GM04504 (cell line): ENCODE measurements at regions not wholly inside any gene's neighbourhood (a gene's known extent, or its start where the extent isn't known, plus 50 kb on each side); places are given as distances from the start of the nearest gene placed in this dataset.

ENCODE experiments used
- DNase-seq: peaks from one replicate; pipeline ENCODE4 v3.0.0-alpha.2; 2012; ENCODE audit warnings: low read depth

GRCh38 chr18:70457788-70458187 lies 168.9 kb downstream of the SOCS6 start:
- no peak for DNase-seq

DNA sequence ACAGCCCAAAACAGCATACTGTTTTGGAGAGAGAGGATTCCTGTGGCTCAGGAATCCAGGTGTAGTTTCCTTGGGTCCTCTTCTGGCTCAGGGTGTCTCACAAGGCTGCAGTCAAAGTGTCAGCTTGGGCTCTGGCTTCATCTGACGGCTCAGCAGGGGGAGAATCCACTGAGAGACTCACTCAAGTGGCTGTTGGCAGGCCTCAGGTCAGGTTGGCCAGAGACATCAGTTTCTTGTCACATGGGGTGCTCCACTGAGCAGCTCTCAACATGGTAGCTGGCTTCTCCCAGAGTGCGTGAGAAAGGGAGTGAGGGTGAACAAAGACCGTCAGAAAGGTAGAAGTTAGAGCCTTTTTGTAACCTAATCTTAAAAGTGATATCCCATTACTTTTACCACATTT lies 168.4 kb downstream of the SOCS6 start:
- DNase-seq: no peak

DNA sequence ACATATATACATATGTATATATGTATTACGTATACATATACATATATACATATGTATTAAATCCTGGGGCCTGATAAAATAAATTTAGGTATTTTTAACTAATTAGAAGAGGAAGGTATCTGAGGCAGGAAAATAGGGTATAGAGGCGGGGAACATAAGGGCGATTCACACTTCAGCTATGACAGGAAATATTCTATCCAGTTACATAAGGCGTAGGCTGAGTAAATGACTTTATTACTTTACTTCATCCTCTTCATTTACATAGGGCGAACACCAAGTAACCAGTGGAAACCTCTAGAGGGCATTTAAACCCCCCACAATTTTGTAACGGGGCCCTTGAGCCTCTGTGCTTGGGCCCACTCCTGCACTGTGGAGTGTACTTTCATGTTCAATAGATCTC lies 167.5 kb downstream of the SOCS6 start:
- no peak for DNase-seq

DNA sequence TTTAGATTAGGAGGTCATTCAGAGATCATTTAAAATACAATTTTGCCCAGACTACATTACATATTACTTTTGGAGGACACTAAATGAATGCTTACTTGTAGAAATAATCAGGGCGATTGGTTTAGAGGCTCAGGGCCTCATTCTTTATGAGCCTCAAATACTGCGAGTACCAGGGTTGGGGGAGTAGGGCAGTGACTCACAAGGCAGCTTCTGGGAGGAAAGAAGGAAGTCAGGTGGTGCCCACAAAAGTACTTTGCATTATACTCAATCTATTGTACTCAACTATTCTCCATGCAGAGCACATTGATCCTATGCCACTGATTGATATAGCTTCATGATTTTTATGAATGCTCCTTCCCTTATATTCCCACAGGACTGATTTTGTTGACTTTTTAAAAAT lies 166.9 kb downstream of the SOCS6 start:
- DNase-seq: no peak

DNA sequence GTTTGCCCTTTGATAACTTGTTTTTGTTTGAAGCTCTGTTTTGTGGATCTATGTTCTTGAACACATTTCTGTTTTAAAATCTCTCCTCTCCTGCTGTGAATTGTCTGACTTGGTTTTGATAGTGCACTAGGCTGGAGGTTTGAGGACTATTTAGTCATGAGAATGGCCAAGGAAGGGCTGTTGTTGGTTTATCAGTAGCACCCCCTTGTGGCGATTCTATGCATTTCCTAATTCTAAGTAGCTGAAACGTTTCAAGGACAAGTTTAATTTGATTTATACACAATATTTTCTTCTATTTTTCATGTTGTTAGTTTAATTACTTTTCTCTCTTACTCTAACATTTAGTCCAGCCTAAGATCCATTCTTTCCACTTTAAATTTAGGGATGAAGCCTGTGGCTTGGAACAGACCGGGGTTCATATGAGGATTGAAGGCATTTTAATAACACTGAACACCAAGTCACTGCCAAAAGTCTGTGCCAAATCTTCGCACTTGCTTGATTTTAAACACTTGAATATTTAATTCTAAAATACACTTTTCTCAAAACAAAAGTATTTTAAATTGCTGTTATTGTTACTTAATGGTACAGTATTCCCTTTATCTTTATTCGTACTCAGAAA lies 166.0 kb downstream of the SOCS6 start:
- DNase-seq: peak; percentile 38

DNA sequence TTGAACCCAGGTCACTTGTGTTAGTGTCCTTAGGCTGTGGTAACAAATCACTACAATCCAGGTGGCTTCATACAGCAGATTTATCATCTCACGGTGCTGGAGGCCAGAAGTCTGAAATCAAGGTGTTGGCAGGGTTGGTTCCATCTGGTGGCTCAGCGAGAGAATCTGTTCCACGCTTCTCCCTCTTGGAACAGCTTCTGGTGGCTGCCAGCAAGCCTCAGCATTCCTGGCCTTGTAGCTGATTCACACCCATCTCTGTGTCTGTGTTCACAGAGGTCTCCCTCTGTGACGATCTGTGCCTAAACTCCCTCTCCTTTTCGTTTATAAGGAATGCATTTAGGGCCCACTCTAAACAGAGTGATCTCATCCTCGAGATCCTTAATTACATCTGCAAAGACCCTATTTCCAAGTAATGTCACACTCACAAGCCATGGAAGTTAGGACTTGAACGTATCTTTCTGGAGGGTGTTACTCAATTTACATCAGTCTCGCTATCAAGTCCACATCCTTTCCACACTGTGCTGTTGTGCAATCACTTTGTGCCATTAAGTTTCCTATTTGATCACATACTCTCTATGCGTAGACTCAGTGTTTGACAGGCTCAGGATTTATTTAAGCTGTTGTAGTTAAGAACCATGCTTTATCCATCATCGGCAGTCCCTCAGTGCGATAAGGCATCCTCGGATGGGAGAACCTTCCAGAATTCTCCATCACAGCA lies 164.4 kb downstream of the SOCS6 start:
- DNase-seq: no peak

GRCh38 chr18:70452501-70452900 lies 163.7 kb downstream of the SOCS6 start:
- DNase-seq: no peak

- DNase-seq: no peak
These were observed 161.8 kb downstream of the SOCS6 start for GRCh38 chr18:70450426-70451253.

GRCh38 chr18:70448588-70448987 lies 159.7 kb downstream of the SOCS6 start:
- no peak for DNase-seq

GRCh38 chr18:70446063-70446462 lies 157.2 kb downstream of the SOCS6 start:
- no peak for DNase-seq

DNA sequence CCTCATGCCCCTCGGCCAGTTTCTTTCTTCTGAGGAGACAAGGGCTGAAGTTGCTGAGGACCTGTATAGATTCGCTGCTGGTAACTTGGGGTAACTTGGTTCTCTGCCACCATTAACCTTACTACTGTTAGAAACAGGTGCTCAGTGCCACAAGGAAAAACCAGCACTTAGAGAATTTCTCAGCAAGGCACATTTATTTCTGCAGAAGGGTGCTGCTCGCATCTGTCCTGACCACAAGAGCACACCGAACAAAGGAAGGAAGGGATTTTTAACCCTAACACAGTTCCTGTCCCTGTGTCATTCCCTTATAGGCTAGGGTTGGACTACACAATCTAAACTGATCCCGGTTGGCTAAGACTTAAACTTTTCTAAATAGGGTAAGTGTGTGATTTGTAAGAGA lies 154.1 kb downstream of the SOCS6 start:
- no peak for DNase-seq

GRCh38 chr18:70432804-70433400 lies 144.1 kb downstream of the SOCS6 start:
- DNase-seq: no peak

DNA sequence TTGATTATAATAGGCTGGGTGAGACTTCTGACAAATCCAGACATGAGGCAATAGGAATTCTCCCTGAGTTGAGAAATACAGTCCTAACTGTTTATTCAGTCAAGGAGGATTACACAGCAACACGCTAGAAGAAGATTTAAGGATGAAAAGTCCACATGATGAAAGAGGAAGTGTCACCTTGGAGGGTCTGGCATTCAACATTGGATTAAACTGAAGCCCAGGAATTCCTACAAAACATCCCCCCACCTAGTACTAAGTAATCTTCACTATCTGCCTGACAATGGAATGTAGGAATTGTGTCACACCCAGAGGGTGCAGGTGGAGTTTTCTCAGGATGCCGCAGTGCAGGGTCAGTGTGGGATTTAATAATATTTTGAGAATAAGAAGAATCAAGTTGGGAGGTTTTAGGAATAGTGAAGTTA lies 142.4 kb downstream of the SOCS6 start:
- DNase-seq: no peak

DNA sequence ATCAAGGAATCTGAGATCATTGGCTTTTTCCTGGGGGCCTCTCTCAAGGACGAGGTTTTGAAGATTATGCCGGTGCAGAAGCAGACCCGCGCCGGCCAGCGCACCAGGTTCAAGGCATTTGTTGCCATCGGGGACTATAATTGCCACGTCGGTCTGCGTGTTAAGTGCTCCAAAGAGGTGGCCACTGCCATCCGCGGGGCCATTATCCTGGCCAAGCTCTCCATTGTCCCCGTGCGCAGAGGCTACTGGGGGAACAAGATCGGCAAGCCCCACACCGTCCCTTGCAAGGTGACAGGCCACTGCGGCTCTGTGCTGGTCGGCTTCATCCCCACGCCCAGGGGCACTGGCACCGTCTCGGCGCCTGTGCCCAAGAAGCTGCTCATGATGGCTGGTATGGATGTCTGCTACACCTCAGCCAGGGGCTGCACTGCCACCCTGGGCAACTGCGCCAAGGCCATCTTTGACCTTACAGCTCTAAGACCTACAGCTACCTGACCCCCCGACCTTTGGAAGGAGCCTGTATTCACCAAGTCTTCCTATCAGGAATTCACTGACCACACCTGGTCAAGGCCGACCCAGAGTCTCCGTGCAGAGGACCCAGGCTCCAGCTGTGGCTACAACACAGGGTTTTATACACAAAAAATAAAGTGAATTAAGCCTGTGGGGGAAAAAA lies 141.8 kb downstream of the SOCS6 start:
- no peak for DNase-seq

GRCh38 chr18:70429847-70430500 lies 141.1 kb downstream of the SOCS6 start:
- no peak for DNase-seq

- no peak for DNase-seq
These were observed 139.6 kb downstream of the SOCS6 start for GRCh38 chr18:70428439-70428838.

DNA sequence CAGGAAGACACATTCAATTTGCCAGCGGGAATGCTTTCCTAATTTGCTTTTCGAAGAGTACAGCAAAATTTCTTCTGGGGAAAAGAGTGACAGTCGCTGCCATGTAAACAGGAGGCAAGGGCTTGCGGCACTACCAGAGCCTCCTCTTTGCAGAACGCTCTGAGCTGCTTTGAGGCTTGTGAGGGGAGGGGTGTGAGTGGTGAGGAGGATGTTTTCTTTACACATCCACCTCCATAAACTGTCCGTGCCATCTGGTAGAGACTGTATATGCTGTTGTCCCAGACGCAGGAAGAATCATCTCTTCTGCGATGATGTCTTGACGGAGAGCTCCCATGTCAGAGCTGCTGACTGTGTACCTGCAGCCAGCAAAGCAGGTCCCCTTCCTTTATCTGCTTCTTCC lies 138.0 kb downstream of the SOCS6 start:
- DNase-seq: no peak

DNA sequence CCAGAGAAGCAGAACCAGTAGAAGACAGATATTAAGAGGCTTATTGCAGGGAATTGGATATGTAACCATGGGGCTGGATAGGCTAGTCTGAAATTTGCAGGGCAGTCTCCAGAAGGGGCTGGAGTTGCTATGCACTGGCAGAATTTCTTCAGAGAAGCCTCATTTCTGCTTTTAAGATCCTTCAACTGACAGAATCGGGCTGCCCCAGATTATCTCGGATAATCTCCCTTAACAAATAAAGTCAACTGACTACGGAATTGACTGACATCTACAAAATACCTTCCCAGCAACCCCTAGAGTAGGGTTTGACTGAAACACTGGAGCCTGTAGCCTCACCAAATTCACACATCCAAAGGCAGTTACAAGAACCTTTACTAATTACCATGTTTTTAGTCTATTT lies 136.4 kb downstream of the SOCS6 start:
- DNase-seq: no peak

- no peak for DNase-seq
These were observed 135.1 kb downstream of the SOCS6 start for GRCh38 chr18:70423988-70424387.

GRCh38 chr18:70423120-70423519 lies 134.3 kb downstream of the SOCS6 start:
- no peak for DNase-seq

GRCh38 chr18:70422391-70422965 lies 133.6 kb downstream of the SOCS6 start:
- no peak for DNase-seq
